Keratinocyte (primary cell): ENCODE measurements at regions not wholly inside any gene's neighbourhood (a gene's known extent, or its start where the extent isn't known, plus 50 kb on each side); places are given as distances from the start of the nearest gene placed in this dataset.

Experiments
- EZH2 ChIP-seq: IDR thresholded peaks from one replicate; pipeline ENCODE4 v1.6.1; 2012; ENCODE audit warnings: inconsistent platforms, mild to moderate bottlenecking, low read length, moderate library complexity
- TF ChIP-seq, protein P1 (sequence below), 3 experiments: IDR thresholded peaks in 1 of 3; conservative IDR thresholded peaks in 1 of 3; optimal IDR thresholded peaks in 1 of 3; 2 replicates in 2 of 3; 3 replicates in 1 of 3; pipeline versions ENCODE3 to v1.5.1; 2011; ENCODE audit warnings: low read length in 3 of 3, mild to moderate bottlenecking in 3 of 3, moderate library complexity in 2 of 3, control low read depth in 1 of 3, inconsistent platforms in 1 of 3; ENCODE audit not compliant: insufficient read depth in 2 of 3; ENCODE audit errors: extremely low read depth in 1 of 3

- TF ChIP-seq, protein P1, sequence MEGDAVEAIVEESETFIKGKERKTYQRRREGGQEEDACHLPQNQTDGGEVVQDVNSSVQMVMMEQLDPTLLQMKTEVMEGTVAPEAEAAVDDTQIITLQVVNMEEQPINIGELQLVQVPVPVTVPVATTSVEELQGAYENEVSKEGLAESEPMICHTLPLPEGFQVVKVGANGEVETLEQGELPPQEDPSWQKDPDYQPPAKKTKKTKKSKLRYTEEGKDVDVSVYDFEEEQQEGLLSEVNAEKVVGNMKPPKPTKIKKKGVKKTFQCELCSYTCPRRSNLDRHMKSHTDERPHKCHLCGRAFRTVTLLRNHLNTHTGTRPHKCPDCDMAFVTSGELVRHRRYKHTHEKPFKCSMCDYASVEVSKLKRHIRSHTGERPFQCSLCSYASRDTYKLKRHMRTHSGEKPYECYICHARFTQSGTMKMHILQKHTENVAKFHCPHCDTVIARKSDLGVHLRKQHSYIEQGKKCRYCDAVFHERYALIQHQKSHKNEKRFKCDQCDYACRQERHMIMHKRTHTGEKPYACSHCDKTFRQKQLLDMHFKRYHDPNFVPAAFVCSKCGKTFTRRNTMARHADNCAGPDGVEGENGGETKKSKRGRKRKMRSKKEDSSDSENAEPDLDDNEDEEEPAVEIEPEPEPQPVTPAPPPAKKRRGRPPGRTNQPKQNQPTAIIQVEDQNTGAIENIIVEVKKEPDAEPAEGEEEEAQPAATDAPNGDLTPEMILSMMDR (optimal IDR thresholded peaks at IDR 0.05 in 1 of 3, IDR thresholded peaks at IDR 0.05 in 1 of 3, conservative IDR thresholded peaks at IDR 0.05 in 1 of 3; ENCODE audit: extremely low read depth in 1 of 3, insufficient read depth in 2 of 3, low read length in 3 of 3): no peak
- TF ChIP-seq EZH2: no peak
Observed at GRCh38 chr13:72104656-72105180, 237.7 kb upstream of the DACH1 start.
